RPMI7951 (cell line): ENCODE measurements at regions not wholly inside any gene's neighbourhood (a gene's known extent, or its start where the extent isn't known, plus 50 kb on each side); places are given as distances from the start of the nearest gene placed in this dataset.

Experiments used
- DNase-seq: peaks from one replicate; pipeline ENCODE4 v3.0.0-alpha.2; 2012; ENCODE audit warnings: low read depth

DNA sequence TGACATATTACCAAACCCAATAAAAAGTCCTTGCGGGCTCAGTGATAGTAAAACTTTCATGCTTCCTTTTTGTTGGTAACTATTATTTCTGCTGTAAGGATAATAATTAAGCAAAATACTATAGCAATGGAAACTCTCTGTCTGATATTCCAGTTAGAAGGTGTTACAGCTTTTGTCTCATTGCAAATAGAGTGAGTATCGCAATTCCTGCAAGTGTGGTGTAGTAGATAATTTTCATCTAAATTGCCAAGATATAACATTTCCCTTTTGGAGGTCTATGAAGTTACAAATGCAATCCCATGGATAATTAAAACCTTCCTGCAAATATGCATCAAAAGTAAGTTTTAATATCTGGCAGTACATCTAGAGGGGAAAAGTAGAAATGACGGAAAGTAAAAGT is 88.7 kb upstream of the CD93 start:
- no peak for DNase-seq

DNA sequence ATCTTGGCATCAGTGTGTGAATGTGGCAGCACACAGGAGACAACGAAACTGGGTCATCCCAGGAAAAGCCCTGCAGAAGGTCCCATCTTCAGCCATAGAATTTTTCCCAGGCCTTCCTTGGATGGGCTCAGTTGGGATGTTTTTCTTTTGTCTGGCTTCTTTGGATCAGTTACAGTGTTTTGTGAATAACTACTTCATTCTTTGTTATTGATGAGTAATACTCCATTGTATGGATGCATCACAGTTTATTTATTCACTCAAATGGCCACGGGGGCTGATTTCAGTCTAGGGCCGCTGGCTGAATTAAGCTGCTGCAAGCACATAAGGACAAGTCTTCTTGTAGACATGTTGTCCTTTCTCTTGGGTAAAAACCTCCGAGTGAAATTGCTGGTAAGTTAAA is 81.3 kb upstream of the CD93 start:
- no peak for DNase-seq

DNA sequence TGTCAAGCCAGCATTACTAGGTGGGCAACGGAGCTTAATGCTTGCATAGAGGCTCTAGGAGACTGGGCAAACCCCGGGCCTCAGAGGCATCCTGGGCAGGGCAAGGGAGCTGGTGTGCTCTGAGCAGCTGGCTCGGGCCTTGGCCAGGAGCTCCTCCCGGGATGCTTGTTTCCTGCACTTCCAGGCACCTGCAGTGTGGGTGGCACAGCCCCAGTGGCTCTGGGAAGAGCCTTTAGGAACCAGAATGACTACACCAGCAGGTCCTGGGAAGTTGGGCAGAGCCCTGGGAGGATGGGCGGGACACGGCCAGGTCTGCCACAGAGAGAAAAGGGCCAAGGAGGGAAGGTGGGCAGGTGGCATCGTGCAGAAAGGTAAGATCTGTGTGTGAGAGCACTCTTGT is 80.4 kb upstream of the CD93 start:
- no peak for DNase-seq

DNA sequence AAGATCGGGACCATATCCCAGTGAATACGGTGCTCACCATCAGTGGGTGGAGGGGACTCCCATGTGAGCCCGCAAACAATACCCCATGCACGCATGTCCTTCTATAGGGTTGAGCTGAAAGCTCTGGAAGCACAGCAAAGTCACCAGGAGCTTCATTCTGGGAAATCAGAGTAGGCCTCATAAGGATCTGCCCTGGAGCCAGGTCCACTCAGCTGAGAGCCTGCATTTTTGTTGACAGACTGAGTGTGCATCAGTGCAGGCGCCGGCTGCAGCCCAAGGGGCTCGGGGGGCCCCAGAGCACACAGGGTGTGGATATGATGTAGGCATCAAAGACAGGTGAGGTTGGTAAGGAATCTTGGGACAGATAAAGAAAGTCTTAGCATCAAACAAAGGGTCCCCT is 79.8 kb upstream of the CD93 start:
- no peak for DNase-seq

DNA sequence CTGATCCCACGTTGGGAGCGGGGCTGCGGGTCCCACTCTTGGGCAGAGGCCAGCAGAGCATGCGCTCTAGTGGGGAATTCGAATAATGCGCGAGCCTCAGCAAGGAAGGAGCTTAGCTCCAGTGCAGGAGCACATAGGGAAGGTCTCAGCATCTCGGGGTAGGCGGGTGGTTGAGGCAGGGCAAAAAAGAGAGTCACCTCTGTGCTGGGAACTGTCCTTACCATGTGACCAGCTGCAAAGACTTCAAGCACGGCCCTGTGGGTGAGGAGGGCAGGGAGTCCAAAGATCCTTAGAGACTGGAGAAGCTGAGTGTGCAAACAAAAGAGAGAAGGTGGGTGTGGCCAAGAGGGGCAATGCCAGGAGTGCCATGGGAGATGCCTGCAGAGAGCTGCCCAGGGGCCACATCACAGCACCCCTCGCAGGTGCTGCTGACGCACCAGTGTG is 79.2 kb upstream of the CD93 start:
- no peak for DNase-seq

DNA sequence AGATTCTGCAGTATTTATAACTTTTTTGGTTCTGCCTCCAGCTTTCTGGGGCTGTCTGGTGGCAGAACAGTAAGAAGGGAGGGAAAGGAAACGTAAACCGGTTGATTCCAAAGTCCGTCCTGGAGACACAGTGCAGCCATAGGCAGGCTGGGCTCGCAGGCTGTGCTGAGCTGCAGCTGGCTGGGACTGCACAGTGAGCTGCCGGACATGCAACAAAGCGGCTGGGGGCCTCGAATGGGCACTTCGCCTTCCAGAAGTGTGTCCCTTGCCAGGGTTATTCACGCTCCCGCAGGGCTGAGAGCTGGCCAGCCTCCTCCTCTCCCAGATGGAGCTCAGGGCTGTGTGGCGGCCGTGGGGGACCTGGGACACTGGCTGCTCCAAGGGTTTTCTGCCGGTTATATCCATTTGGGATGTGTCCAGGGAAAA is 78.1 kb upstream of the CD93 start:
- DNase-seq: no peak

DNA sequence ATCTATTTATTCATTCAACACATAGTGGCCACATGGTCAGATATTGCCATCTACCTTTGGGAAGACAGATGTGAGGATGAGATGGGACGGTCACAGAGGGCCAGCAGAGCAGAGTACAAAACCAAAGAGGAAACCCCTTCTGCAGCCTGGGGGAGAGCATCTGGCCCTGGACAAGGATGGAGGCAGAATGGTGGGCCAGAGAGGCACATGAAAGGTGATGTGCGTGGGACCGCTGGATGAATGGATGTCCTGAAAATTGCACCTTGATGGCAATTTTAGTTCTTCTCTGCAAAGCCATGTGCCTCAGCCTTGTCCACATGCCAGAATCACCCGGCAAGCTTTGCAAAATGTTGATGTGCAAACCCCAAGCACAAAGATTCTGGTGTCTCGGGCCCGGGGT is 77.4 kb upstream of the CD93 start:
- DNase-seq: no peak

DNA sequence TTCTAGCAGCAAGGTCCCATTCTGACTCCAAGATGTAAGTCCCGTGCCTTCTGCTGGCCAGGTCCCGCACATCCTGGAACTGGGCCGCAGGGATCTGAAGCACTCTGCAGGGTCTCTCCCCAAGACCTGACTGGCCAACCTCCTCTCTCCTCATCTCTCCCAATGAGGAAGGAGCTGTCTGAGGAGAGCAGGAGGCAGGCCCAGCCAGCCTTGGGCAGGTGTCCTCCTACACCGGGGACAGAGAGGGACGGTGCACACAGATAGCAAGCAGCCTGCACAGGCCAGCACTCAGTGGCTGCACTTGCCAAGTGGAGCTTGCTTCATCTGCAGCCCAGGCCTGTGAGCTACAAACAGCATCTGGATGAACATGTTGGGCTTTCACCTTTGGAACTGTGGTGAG is 76.8 kb upstream of the CD93 start:
- no peak for DNase-seq

DNA sequence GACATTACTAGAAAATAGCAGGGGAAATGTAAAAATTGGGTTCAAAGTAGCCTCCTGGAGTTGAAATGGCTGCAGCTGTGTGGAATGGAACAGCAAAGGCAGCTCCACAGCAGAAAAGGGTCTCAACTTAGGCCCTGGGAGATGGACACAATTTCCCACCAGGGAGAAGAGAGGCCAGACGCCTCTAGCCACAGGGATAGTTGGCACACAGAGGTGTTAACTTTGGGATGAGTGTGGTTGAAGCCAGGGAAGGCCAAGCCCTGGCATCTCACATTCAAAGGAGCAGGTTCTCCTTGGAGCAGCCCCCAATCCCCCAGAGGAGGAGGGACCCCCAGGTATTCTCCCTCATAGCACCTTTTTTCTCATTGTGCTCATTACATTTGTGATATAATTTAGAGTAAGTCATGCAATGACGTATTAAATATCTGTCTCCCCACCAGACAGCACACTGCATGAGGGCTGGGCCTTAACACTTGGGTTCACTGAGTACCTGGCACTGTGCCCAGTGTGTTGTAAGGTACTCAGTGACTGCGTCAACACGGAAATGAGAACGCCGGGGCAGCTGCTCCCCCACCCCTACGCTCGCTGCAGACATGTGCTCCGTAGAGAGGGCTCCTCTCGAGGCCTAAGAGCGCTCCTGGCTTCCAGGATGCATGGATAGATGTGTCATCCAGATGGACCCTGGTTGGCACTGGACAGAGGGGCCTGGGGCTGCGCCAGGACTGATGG is 76.0 kb upstream of the CD93 start:
- no peak for DNase-seq

DNA sequence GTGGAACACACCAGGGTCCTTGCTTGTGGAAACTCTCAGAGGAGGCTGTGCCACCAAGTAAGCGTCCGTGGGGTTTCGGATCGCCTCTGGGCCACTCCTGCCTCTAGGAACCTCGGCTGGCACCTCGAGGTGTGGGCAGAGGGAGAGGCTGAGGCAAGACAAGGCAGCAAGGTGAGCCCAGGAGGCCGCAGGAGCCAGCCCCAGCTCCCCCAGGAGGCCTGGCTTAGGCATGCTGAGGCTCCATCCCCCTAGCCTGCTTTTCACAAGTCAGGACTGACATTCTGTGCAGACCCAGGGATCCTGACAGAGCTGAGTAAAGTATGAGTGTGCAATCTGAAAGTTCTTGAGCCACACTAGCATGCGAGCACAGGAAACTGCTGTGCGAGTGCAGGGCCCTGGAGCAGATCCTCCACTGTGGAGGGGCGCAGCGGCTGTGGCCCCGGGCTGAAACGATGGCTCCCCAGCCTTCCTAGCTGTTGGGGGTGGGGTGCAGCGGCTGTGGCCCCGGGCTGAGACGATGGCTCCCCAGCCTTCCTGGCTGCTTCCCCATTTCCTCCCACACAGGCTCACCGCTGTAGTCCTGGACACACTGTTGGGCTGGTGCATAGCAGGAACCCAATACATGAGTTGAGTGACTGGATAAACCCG is 75.2 kb upstream of the CD93 start:
- DNase-seq: peak; percentile 69

DNA sequence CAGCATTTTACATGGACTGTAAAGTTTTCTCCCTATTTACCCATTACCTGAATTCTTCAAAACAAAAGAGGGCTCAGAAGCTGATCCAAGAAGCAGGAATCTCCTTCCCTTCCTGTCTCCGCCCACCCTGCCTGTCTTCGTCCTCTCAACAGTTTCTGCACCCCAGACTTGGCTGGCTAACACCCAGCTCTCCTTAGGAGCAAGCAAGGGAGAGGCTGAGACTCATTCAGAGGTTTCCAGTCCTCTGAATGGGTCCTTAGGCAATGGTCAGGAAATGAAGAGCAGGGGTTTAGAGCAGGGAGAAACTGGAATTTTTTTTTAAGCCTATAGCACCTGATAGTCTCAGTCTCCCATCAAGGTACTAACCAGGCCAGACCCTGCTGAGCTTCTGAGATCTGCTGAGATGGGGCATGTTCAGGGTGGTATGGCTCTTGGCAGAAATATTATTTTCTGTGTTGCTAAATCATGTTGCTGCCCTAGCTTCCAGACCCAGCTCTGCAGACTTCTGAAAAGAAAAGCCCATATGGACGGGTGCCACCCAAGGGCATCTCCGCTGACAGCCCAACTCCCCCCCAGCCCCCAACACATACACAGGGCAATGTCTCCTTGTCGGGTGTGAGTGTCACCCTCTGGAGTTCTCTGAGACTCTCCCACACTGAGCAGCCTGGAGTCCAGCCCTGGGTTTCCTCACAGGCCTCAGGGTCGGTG is 74.6 kb upstream of the CD93 start:
- peak; percentile 51 for DNase-seq

DNA sequence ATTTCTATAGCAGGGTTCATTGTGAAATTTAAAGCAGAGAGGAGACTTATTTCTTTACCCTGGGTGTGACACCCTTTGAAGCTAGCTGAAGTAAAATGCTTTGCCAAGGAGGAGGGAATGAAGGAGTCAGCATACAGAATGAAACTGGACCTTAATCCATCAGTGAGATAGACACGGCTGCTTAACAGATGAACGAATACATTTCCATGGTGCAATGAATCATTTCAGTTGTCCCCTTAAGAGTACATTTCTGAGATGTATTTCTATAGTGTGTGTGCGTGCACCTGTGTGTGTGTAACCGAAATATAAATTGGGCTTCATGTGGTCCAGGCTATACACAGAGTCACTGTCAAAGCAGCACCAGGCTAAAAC is 73.8 kb upstream of the CD93 start:
- DNase-seq: no peak

DNA sequence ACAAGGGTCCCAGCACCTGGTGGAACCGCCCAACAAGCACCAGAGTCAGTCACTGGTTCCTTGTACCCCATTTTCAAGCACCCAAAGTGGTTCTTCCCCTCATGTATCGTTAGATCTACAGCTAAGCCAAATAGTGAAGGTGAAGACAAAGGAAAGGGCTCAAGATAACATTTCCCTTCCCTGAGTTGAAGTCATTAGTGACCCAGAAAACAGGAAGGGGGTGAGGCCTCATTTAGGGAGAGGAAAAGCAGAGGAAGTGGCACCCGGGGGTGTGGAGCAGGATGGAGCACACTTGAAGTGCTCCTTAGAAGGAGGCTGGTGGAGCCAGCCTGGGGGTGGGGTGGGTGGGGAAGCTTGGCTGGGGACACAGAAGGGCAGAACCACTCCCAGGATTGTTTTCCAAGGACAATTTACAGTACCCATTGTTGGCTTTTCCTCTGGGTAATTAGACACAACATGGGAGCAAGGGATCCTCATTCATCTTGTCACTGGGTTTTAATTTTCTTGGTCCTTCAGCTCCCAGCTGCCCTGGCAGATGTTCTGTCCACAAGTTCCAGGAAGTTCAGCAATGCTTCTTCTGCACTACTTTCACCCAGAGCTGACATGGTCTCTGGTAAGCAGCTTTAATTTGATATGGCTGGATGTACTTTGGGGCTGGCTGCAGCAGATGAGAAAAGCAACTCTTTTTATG is 73.3 kb upstream of the CD93 start:
- DNase-seq: peak; percentile 51

DNA sequence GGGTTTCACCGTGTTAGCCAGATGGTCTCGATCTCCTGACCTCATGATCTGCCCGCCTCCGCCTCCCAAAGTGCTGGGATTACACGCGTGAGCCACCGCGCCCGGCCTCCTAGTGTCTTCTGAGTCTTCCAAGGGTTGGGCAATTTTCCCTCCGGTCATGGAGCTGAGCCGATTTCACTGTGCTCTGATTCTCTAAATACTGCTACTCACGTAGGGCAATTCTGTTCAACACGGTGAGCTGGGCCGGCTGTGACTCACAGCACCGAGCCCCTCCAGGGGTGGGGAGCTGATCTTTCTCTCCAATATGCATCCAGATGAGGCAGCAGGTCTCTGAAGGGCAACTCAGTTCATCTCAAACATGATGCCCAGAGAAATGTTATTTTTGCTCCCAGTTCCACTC is 71.6 kb upstream of the CD93 start:
- DNase-seq: peak; percentile 98

DNA sequence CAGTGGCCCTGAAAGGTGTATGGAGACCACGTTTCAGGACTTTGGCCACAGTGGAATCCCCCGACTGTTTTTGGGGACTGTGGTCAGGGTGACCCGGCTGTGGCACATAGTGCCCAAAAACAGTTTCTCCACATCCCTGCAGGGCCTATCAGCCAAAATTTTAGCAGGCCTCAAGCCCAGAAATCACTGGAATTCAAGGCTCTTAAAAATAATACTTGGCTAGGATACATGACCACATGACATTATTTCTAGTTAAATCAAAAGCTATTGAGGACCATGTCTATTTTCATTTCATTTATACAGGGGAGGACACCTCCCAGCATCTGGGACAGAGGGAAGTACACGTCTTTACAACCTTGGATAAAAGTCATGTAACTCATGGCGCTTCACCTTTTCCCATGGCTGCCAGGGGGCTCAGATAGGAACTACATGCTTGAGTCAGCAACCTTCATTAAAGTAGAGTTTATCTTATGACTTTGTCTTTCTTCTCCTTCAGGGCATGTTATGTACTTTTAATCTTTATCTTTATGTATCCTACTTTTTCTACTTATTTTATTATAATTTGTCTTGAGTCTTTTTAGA is 70.8 kb upstream of the CD93 start:
- DNase-seq: no peak

DNA sequence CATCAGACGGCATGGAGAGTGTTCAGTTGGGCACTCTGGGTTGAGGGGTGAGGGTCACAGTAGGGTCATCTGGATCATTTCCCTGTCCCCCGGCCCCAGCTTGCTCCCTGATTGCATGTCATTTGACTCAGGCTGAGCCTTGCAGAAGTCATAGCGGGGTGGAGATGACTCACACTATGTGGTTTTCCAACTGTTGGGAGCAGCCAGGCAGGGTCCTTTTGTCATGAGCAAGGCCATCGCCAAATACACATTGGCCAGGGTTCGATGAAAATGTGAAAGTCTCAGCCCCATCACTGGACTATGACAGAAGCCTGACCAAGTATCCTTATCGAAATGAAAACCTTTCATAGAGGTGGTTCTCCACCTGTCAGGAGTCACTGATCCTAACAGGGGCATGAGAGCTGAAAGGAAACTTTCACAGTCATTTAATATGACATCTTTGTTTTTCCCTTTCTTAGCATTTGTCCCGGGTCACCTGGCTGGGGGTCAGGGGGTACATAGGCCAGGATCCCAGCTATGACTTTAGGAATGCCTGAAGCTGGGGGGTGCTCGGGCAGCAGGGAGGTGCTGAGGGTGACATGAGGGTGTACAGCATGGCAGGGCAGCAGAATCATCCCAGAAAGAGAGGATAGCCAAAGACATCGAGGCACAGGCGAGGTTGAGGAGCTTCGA is 70.2 kb upstream of the CD93 start:
- DNase-seq: peak; percentile 96

DNA sequence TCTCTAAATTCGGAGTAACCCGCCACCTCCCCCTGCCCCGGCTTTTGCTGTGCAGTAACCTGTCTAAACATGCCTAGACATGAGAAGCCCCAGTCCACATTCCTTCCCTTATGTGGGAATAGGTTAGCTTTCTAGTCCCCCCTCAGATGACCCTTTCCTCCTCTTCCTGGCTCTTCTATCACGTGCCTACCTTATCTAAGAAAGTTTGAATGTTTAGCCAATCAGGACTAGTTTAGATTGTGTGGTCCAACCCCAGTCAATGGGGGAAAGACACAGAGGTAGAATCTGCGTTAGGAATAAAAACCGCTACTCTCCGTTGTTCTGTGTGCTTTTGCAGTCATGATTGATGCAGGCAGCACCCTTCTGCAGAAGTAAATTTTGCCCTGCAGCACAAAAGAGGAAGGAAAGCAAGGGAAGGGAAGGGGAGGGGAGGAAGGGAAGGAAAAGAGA is 69.0 kb upstream of the CD93 start:
- DNase-seq: no peak

DNA sequence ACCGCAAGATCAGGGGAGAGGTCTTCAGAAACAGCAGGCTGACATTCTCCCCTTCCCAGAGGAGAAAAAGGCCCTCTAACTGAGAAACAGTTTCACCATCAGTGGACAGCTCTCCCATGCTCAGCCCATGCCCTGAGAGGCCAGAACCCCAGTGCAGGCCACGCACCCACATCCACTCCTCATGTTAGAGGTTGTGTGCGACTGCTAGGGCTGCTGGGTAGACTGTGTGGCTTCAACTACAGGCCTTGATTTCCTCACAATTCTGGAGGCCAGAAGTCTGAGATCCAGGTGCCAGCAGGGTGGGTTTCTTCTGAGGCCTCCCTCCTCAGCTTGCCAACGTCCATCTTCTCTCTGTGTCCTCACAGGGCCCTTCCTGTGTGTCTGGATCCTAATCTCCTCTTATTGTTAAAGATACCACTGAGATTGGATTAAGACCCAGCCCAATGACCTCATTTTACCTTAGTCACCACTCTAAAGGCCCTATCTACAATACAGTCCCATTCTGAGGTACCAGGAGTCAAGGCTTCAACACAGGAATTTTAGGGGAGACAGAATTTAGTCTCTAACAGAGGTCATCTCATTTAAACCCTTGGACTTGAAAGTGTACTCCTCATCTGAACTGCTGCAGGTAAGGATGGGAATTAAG is 67.7 kb upstream of the CD93 start:
- DNase-seq: no peak

DNA sequence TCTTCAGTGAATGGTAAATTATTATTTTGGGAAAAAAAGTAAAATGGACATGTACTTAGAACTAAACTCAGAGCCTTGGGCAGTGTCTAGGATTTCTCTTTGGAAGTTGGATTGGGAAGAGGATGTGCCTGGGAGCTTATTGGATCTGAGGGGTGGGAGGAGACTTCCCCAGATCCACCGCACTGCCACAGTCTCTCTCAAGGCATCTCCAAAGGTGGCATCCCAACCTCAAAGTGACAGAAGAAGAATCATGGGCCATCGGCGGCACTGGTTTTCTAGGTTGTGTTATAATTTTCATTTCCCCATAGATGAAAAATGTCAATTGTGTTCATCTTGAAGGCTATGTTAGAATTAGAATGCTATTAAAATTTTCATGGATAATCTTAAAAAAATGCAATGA is 66.8 kb upstream of the CD93 start:
- no peak for DNase-seq

DNA sequence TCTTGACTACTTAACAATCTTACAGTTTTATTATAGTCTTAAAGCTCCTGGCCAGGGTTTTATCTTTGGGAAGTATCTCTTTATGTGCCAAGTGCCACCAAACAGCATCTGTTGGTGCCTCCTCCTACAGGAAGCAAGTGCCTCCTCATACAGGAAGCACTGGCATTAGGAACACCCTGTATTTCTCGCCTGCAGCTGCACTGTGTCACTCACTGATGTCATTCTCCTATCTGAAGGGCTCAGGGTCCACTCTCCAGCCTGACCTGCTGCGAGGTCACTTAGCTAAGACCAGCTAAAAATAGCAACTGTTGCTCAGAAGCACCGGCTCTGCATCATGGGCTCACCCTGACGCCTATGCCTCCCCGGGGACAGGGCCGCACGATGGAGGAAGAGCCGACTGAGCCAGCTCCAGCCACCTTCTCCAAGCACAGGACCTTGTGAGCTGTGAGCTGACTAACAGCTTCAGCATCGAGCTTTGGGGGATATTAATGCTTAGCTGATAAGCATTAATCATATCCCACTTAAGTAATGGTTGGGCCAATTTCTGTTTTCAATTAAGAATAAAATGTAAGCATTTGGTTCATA is 66.3 kb upstream of the CD93 start:
- DNase-seq: peak; percentile 93

DNA sequence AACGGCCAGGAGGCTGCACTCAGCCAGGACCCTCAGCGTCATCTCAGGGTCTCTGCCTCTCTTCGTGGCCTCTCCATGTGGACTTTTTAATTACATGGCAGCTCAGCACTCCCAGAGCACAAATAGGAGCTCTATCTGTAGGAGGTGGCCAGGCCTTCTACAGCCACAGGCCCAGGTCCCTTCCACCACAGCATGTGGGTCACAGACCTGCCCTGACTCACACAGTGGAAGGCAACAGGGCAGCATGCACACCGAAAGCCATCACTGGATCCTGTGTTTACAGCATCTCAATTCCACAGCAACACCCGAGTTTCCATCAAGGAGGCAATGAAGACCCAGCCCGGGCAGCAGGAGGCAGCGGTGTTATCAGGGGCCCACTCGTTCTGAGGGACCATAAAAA is 65.8 kb upstream of the CD93 start:
- peak; percentile 62 for DNase-seq
